BE2C (cell line): ENCODE measurements at regions not wholly inside any gene's neighbourhood (a gene's known extent, or its start where the extent isn't known, plus 50 kb on each side); places are given as distances from the start of the nearest gene placed in this dataset.

Experiments used
- DNase-seq: peaks from one replicate; pipeline ENCODE4 v3.0.0-alpha.2; 2020
- H3K27me3 ChIP-seq: fragments of 250-450 bp; sonication (Bioruptor Pico); 2 replicates; pipeline ENCODE4 v1.5.1; 2020; ENCODE audit warnings: mild to moderate bottlenecking
- H3K36me3 ChIP-seq: fragments of 250-450 bp; sonication (Bioruptor Pico); 2 replicates; pipeline ENCODE4 v1.5.1; 2020; ENCODE audit warnings: mild to moderate bottlenecking
- H3K4me1 ChIP-seq: fragments of 250-450 bp; sonication (Bioruptor Pico); 2 replicates; pipeline ENCODE4 v1.5.1; 2020
- H3K4me3 ChIP-seq: 2 replicates; pipeline ENCODE4 v1.5.1; 2011; ENCODE audit warnings: low read depth, low read length
- H3K9me3 ChIP-seq: fragments of 250-450 bp; sonication (Bioruptor Pico); 2 replicates; pipeline ENCODE4 v1.5.1; 2020
- TF ChIP-seq, protein P1 (sequence below): IDR thresholded peaks from 2 replicates; pipeline ENCODE4 v1.5.1; 2012; ENCODE audit warnings: mild to moderate bottlenecking, low read depth, low read length

GRCh38 chr14:81716953-81717352, 183.3 kb upstream of the SEL1L start:
- Histone ChIP-seq H3K36me3 (no peaks in the 10 kb centered on the region), H3K4me1 (no peaks in the 10 kb centered on the region), H3K27me3 (no peaks in the 10 kb centered on the region), H3K9me3 (no peaks in the 10 kb centered on the region; the same call in 1 of the 2 replicates), H3K4me3 (no peak overlapping the region)
- DNase-seq: no peak
- TF ChIP-seq, protein P1, sequence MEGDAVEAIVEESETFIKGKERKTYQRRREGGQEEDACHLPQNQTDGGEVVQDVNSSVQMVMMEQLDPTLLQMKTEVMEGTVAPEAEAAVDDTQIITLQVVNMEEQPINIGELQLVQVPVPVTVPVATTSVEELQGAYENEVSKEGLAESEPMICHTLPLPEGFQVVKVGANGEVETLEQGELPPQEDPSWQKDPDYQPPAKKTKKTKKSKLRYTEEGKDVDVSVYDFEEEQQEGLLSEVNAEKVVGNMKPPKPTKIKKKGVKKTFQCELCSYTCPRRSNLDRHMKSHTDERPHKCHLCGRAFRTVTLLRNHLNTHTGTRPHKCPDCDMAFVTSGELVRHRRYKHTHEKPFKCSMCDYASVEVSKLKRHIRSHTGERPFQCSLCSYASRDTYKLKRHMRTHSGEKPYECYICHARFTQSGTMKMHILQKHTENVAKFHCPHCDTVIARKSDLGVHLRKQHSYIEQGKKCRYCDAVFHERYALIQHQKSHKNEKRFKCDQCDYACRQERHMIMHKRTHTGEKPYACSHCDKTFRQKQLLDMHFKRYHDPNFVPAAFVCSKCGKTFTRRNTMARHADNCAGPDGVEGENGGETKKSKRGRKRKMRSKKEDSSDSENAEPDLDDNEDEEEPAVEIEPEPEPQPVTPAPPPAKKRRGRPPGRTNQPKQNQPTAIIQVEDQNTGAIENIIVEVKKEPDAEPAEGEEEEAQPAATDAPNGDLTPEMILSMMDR: no peak

DNA sequence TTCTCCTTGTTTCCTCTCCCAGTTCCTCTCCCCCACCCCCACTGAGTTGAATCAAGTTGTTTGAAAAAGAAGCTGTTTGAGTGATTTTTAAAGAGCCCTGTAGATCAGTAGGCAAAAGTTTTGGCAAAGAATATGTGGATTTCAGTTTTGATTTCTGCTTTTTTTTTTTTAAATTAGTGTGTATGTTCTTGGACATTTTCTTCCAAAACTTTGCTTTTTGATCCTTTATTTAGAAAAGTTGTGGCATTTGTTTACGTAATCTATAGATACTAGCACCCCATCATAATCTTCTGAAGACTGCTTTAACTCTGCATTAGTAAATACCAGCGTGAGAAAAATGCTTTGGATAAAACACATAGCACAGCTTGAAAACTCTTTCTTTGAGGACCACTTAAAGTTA, 190.3 kb upstream of the SEL1L start:
- Histone ChIP-seq H3K4me3 (no peak overlapping the region), H3K9me3 (no peaks in the 10 kb centered on the region), H3K27me3 (no peaks in the 10 kb centered on the region), H3K4me1 (no peaks in the 10 kb centered on the region), H3K36me3 (no peaks in the 10 kb centered on the region)
- DNase-seq: no peak
- TF ChIP-seq, protein P1: no peak

- Histone ChIP-seq H3K9me3 (no peaks in the 10 kb centered on the region), H3K4me3 (no peak overlapping the region), H3K4me1 (no peaks in the 10 kb centered on the region), H3K36me3 (no peaks in the 10 kb centered on the region), H3K27me3 (no peaks in the 10 kb centered on the region)
- TF ChIP-seq, protein P1: no peak
- no peak for DNase-seq
These were observed 193.6 kb upstream of the SEL1L start for GRCh38 chr14:81727218-81727617.

DNA sequence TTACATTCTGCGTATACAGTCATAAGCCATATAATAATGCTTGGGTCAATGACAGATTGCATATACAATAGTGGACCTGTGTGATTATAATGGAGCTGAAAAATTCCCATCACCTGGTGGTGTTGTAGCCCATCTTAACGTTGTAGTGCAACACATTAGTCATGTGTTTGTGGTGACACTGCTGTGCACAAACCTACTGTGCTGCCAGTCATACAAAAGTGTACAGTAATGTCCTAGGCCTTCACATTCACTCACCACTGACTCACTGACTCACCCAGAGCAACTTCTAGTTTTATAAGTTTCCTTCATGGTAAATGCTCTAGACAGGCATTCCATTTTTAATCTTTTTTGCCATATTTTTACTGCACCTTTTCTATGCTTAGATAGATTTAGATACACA, 194.8 kb upstream of the SEL1L start:
- Histone ChIP-seq H3K9me3 (no peaks in the 10 kb centered on the region), H3K27me3 (no peaks in the 10 kb centered on the region), H3K4me1 (no peaks in the 10 kb centered on the region), H3K36me3 (no peaks in the 10 kb centered on the region), H3K4me3 (no peak overlapping the region)
- TF ChIP-seq, protein P1: no peak
- no peak for DNase-seq

- TF ChIP-seq, protein P1: no peak
- H3K36me3 ChIP-seq: no peaks in the 10 kb centered on the region
These were observed 196.0 kb upstream of the SEL1L start for GRCh38 chr14:81729622-81730021.

GRCh38 chr14:81737938-81738337, 204.3 kb upstream of the SEL1L start:
- Histone ChIP-seq H3K9me3 (no peaks in the 10 kb centered on the region), H3K4me1 (no peaks in the 10 kb centered on the region), H3K36me3 (no peaks in the 10 kb centered on the region), H3K27me3 (no peaks in the 10 kb centered on the region), H3K4me3 (no peak overlapping the region)
- DNase-seq: no peak
- TF ChIP-seq, protein P1: no peak

More at GRCh38 chr14:81729622-81730021, 196.0 kb upstream of the SEL1L start:
- DNase-seq: no peak
- no peaks in the 10 kb centered on the region for H3K4me1 ChIP-seq
- H3K4me3 ChIP-seq: no peak overlapping the region
- H3K9me3 ChIP-seq: no peaks in the 10 kb centered on the region
- no peaks in the 10 kb centered on the region for H3K27me3 ChIP-seq
